Activated CD8-positive, alpha-beta memory T cell treated with anti-CD3 and anti-CD28 coated beads for 36 hours (primary cell): ENCODE measurements at regions not wholly inside any gene's neighbourhood (a gene's known extent, or its start where the extent isn't known, plus 50 kb on each side); places are given as distances from the start of the nearest gene placed in this dataset.

ENCODE experiments used
- CTCF ChIA-PET: fragments of 350-600 bp; sonication (Branson Sonifier 250); formaldehyde crosslinking; loops from one replicate; lab custom pipeline; 2021; ENCODE audit warnings: antibody characterized with exemption; lab: Charles Lee
- POLR2A ChIA-PET: fragments of 350-600 bp; sonication (Branson Sonifier 250); formaldehyde crosslinking; loops from one replicate; lab custom pipeline; 2021; ENCODE audit warnings: antibody characterized with exemption; lab: Charles Lee

DNA sequence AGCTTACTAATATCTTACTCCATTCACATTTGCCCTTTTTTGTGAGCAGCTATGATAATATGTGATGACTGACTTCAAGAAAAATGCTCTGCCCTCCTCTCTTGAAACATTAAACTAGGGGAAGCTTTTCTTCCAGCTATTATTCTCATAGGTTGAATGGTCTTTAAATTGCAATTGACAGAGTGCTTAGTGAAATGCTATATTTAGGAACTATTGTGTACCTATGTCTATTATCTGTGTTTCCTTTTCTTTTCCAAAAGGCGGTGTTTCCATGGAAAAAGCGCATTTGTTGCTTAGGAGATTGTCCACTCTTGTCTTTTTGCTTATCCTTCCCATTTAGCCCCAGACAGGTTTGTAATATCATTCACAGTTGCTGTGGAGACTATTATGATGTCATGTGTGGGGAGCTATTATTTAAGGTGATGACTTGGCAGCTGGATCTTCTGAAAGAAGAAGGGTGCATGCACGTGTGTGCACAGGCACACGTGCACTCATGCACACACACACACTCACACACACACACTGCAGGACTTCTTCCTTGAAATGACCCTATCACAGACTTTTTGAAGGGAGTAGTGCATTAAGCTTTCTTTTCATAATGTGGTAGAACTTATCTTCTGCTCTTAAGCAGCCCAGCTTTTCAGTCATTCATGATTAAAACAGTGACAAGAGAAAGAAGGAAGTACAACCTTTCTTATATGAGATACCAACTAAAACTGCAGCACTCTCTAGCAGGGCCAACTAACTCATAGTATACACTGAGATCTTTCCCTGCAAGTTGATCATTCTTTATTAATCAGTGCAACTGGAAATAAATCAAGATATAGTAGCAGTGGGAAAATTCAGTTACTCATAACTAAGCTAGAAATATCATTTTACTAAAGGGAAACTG is 340.8 kb upstream of the MTNR1B start:
- ChIA-PET CTCF (no interaction called here), POLR2A (no interaction called here)

GRCh38 chr11:92632495-92632894 is 337.0 kb upstream of the MTNR1B start:
- CTCF ChIA-PET = no interaction called here
- POLR2A ChIA-PET = no interaction called here

- ChIA-PET POLR2A (no interaction called here), CTCF (no interaction called here)
Measured at GRCh38 chr11:92633820-92634219, 335.6 kb upstream of the MTNR1B start.

DNA sequence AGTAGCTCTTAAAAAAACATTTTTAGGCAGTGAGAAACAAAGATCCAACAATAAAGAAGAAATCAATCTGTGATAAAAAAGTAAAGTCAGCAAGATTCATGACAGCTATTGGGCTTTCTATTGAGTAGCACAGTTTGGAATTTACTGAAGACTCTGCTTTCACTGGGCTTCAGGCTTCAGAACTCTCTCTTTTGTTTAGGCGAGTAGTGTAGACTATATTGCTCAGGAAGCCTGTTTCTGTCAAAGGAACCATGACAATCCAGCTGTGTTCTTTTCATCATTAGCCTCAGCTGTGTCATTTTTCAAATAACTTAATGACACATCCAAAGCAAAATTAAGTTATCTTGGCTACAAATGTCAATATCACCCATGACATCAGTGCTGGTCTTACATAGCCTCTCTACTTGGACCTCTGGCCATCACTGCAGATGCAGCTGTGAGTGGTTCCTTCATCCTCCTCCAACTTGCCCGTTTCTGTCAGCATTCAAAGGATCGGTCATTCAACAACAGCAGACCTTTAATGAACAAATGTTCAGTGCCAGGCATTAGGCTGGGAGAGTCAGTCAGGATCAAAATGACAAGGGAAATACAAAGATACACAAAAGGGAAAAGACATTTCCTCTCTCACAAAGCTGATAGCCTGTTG is 332.8 kb upstream of the MTNR1B start:
- POLR2A ChIA-PET = no interaction called here
- CTCF ChIA-PET = no interaction called here

- CTCF ChIA-PET = interaction anchor here (1.0 kb wide), 1 partner anchor 20 kb away, joined by 3 read pairs; no protein-coding TSS in a partner anchor
- POLR2A ChIA-PET = no interaction called here
Measured at GRCh38 chr11:92638678-92639077, 330.8 kb upstream of the MTNR1B start.

- CTCF ChIA-PET = no interaction called here
- POLR2A ChIA-PET = no interaction called here
Measured at GRCh38 chr11:92642177-92642931, 327.1 kb upstream of the MTNR1B start.

DNA sequence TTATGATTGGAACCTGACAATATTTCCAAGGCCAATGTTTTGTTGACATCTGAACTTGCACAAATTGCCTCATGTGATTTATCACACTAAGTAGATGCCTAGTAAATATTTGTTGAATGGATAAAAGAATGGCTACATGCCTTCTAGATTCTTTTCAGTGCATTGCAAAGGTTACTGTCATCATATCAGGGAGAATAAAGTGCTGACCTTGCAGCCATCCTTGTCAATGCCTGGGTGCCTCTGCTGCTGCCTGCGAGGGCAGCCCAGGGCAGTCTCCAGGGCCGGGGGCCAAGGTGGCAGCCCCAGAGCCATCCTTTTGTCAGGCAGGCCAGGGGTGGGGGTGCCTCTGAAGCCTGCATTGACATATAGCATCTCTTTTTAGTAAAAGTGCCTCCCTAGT is 325.6 kb upstream of the MTNR1B start:
- CTCF ChIA-PET = no interaction called here
- POLR2A ChIA-PET = no interaction called here

- POLR2A ChIA-PET = no interaction called here
- CTCF ChIA-PET = no interaction called here
Measured at GRCh38 chr11:92644595-92645445, 324.6 kb upstream of the MTNR1B start.

GRCh38 chr11:92651159-92651558 is 318.3 kb upstream of the MTNR1B start:
- CTCF ChIA-PET = no interaction called here
- POLR2A ChIA-PET = no interaction called here

GRCh38 chr11:92653454-92653853 is 316.0 kb upstream of the MTNR1B start:
- POLR2A ChIA-PET = no interaction called here
- CTCF ChIA-PET = no interaction called here

DNA sequence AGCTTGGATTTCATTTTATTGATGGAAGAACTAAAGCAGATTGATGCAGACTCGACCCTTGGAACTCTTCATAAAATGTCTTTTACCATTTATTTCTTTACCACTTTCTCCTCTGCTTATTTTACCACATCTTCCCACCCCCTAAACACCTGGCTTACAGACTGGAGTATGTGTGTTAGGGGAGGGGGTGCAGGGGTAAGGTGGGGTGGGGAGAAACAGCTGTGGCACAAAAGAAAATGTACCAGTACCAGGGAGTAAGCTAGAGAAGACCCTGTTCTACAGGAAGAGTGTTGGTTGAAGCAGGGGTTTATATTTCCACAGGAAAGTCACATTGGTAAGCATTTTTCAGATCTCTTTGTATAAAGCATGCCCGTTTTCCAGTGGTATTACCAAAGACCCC is 312.7 kb upstream of the MTNR1B start:
- ChIA-PET POLR2A (no interaction called here), CTCF (no interaction called here)

- ChIA-PET CTCF (no interaction called here), POLR2A (no interaction called here)
Measured at GRCh38 chr11:92657226-92657625, 312.2 kb upstream of the MTNR1B start.

GRCh38 chr11:92658733-92659132 is 310.7 kb upstream of the MTNR1B start:
- ChIA-PET POLR2A (no interaction called here), CTCF (no interaction called here)

- POLR2A ChIA-PET = no interaction called here
- CTCF ChIA-PET = interaction anchor here (0.7 kb wide), 1 partner anchor 533 kb away, joined by 3 read pairs; no protein-coding TSS in a partner anchor
Measured at GRCh38 chr11:92659793-92660192, 309.7 kb upstream of the MTNR1B start.

DNA sequence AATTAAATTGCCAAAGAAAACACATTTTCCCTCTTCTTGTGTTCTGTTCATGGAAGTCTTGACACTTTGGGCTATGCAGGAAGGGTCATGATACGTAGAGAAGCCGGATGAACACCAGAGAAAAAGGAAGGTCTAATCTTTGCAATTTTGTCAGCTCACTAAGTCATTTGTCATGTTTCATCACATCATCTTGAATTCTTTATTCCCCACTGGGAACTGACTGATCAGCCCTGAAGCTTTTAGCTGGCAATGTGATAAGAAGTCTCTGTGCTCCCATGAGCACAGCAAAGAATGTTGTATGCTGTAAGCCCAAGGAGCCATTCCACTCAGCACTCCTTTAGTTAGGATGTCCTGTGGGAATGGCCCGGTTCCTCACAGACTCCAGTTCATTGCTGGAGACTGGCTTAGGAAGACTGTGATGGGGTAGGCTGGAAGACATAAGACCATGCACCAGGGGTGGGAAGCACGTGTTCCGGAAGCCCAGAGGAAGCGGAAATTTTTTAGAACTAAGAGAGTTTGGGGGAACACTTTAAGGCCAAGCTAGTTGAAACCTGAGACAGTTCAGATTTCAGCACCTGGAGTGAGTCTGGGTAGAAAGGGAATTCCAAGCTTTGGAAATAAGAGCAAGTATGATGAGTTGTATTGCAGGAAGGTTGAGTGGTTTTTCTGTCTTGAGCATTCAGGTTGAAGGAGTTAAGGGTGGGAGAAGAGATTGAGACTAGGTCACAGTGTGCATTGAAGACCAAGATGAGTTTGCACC is 306.7 kb upstream of the MTNR1B start:
- CTCF ChIA-PET = no interaction called here
- POLR2A ChIA-PET = no interaction called here

DNA sequence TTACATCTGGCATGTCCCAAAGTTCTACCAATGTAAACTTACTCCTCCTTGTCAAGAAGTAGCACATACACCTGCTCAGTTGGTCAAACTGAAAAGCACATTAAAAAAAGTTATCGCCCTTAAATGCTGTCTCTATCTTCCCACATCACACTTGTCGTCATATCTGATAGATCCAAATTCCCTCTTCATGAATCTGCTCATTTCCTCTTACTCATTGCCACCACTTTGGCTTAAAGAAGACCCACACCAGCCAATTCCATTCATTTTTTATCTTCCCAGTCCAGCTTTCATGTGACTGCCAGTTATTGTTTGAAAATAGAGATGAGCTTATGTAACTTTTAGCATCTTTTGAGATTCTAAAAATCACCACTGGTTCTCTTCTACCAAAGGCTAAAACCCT is 305.9 kb upstream of the MTNR1B start:
- ChIA-PET POLR2A (no interaction called here), CTCF (no interaction called here)

DNA sequence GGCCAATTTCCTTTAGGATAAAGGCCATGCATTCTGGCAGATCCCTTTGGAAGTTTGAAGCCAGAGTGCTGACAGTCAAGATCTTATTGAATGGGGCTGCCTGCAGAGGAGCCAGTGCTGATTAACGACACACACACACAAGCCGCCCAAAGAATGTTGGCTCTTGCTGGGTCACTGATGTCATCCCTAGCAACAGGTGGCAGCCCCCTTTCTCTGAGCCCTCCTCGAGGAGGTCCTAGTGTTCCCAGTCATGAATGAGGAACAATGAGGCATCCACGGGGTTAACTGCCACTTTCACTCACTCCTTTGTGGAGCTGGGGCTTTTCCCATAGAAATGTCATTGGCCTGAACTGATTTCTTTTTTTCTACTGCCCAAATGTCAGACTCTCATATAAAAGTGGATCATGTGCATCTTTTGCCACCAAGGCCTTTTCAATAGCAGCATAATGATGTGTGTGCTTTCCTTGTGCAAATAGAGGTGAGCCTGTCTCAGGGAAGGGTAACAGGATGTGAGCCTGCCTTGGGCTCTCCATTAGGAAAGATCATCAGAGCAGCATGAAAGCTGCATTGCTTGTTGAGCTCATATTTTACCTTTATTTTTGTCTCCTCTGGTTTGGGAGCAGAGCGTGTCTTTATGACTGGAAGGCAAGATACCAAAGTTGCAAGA is 301.8 kb upstream of the MTNR1B start:
- ChIA-PET CTCF (no interaction called here), POLR2A (no interaction called here)

- POLR2A ChIA-PET = interaction anchor here (0.6 kb wide), 1 partner anchor 51 kb away, joined by 3 read pairs; no protein-coding TSS in a partner anchor
- CTCF ChIA-PET = no interaction called here
Measured at GRCh38 chr11:92670308-92670890, 299.1 kb upstream of the MTNR1B start.
